Mammary epithelial cell (primary cell): ENCODE measurements at regions not wholly inside any gene's neighbourhood (a gene's known extent, or its start where the extent isn't known, plus 50 kb on each side); places are given as distances from the start of the nearest gene placed in this dataset.

Experiments
- EZH2 ChIP-seq: IDR thresholded peaks from 2 replicates; pipeline ENCODE4 v1.6.1; 2012; ENCODE audit warnings: low read length, inconsistent platforms, borderline replicate concordance
- TF ChIP-seq, protein P1 (sequence below), 2 donors: IDR thresholded peaks in 1 of 2; conservative IDR thresholded peaks in 1 of 2; 2 replicates each; pipeline ENCODE4 v1.5.1; 2011 to 2012; ENCODE audit warnings: inconsistent platforms in 2 of 2, low read length in 2 of 2, mild to moderate bottlenecking in 2 of 2, control low read depth in 1 of 2, low read depth in 1 of 2; ENCODE audit not compliant: insufficient read depth in 1 of 2; ENCODE audit errors: extremely low read depth in 1 of 2

GRCh38 chr10:120110196-120110595, 217.7 kb downstream of the SEC23IP start:
- TF ChIP-seq, protein P1, sequence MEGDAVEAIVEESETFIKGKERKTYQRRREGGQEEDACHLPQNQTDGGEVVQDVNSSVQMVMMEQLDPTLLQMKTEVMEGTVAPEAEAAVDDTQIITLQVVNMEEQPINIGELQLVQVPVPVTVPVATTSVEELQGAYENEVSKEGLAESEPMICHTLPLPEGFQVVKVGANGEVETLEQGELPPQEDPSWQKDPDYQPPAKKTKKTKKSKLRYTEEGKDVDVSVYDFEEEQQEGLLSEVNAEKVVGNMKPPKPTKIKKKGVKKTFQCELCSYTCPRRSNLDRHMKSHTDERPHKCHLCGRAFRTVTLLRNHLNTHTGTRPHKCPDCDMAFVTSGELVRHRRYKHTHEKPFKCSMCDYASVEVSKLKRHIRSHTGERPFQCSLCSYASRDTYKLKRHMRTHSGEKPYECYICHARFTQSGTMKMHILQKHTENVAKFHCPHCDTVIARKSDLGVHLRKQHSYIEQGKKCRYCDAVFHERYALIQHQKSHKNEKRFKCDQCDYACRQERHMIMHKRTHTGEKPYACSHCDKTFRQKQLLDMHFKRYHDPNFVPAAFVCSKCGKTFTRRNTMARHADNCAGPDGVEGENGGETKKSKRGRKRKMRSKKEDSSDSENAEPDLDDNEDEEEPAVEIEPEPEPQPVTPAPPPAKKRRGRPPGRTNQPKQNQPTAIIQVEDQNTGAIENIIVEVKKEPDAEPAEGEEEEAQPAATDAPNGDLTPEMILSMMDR (conservative IDR thresholded peaks at IDR 0.05 in 1 of 2, IDR thresholded peaks at IDR 0.05 in 1 of 2; ENCODE audit: extremely low read depth in 1 of 2, insufficient read depth in 1 of 2, low read depth in 1 of 2, low read length in 2 of 2), result no peak
- TF ChIP-seq EZH2, result no peak
